SH-SY5Y (cell line): ENCODE measurements at regions not wholly inside any gene's neighbourhood (a gene's known extent, or its start where the extent isn't known, plus 50 kb on each side); places are given as distances from the start of the nearest gene placed in this dataset.

Source experiments
- GATA2 ChIP-seq: IDR thresholded peaks from 2 replicates; pipeline ENCODE4 v1.6.1; 2011; ENCODE audit warnings: mild to moderate bottlenecking, low read depth, low read length
- GATA3 ChIP-seq: IDR thresholded peaks from 2 replicates; pipeline ENCODE4 v1.6.1; 2011; ENCODE audit warnings: low read depth, mild to moderate bottlenecking, low read length, moderate library complexity

DNA sequence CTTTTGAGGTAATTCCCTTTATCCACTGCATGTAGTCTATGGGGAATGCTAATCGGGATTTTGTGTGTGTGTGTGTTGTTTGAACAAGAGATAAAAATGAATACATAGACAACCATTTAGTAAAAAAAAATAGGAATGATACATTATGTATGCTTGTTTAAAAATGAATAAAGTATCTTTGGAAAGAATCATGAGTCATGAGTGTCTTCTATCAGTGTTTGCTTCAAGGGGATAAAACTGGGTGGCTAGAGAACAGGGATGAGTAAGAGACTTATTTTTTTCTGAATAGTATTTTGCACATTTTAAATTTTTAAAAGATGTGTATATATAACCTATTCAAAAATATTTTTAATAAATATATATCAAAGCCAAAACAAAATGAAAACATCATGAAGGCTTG lies 839.4 kb upstream of the ADGRL4 start:
- TF ChIP-seq GATA2 (no peak), GATA3 (no peak)
